ENCODE measurements at regions not wholly inside any gene's neighbourhood (a gene's known extent, or its start where the extent isn't known, plus 50 kb on each side); places are given as distances from the start of the nearest gene placed in this dataset.

DNA sequence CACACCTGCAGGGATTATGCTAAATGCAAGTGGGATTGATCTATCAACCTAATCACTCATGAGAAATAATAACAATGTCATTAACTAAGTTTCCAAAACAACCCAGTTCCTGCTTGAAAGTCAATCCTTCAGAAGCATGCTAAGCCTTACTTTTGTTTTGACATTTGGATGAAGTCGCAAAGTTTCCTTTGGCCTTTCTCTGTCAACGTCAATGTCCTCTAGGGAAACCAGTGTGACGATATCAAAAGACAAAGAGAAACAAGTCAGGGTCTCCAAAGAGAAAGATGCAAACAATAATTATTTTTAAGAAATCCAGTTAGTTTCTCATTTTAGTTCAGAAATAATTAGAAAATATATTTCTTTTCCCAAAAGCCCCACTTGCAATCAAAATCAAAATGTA is 86.7 kb upstream of the SRD5A3 start:
- H3K36me3 ChIP-seq (ENCODE audit: insufficient read depth, low read length), result no peaks in the 10 kb centered on the region
- H2AFZ ChIP-seq (ENCODE audit: low read depth, low read length), result no peak overlapping the region
- no peaks in the 10 kb centered on the region for H3K4me1 ChIP-seq (ENCODE audit: insufficient read depth, low read length)
- H3K9me3 ChIP-seq (ENCODE audit: insufficient read depth, low read length, severe bottlenecking), result no peaks in the 10 kb centered on the region
- no peaks in the 10 kb centered on the region for H3K27me3 ChIP-seq (ENCODE audit: insufficient read depth, low read length, poor library complexity)
- no peak overlapping the region for H3K4me2 ChIP-seq (ENCODE audit: insufficient read depth, low read length)
- H4K20me1 ChIP-seq (ENCODE audit: insufficient read depth, low read length), result no peaks in the 10 kb centered on the region
- no peak overlapping the region for H3K9ac ChIP-seq (ENCODE audit: low read depth, low read length)
- H3K27ac ChIP-seq (ENCODE audit: low read length), result no peak overlapping the region
- DNase-seq (no peak), ATAC-seq (ENCODE audit: insufficient read depth, low read depth) (no peak)
- no peaks in the 10 kb centered on the region for H3K79me2 ChIP-seq (ENCODE audit: insufficient read depth, low read length)
- H3K4me3 ChIP-seq (ENCODE audit: low read depth in 1 of 2, low read length in 2 of 2), result no peak overlapping the region
- TF ChIP-seq, protein P1, sequence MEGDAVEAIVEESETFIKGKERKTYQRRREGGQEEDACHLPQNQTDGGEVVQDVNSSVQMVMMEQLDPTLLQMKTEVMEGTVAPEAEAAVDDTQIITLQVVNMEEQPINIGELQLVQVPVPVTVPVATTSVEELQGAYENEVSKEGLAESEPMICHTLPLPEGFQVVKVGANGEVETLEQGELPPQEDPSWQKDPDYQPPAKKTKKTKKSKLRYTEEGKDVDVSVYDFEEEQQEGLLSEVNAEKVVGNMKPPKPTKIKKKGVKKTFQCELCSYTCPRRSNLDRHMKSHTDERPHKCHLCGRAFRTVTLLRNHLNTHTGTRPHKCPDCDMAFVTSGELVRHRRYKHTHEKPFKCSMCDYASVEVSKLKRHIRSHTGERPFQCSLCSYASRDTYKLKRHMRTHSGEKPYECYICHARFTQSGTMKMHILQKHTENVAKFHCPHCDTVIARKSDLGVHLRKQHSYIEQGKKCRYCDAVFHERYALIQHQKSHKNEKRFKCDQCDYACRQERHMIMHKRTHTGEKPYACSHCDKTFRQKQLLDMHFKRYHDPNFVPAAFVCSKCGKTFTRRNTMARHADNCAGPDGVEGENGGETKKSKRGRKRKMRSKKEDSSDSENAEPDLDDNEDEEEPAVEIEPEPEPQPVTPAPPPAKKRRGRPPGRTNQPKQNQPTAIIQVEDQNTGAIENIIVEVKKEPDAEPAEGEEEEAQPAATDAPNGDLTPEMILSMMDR (IDR thresholded peaks at IDR 0.05; ENCODE audit: borderline replicate concordance, extremely low read depth, low read length, poor library complexity, severe bottlenecking), result no peak
- no peak for TF ChIP-seq EZH2 (IDR thresholded peaks at IDR 0.05; ENCODE audit: borderline replicate concordance, low read depth, low read length, severe bottlenecking)

DNA sequence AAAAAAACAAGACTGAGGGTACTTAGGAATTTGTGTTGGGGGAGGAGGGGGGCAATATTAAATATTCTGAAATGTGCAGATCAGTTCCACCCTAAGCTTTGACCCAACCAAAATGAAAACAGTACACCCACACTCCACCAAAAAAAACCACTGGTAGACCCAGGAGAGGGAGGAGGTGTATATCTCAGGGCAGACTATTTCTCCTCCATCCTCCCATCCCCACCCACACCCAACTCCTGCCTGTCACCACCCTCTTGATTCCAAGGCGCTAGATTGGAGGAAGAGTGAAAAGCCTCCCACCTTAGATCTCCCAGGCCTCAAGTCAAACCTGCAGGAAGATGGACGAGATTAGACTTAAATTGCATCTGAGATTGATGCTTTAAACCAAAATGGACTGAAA is 76.6 kb upstream of the SRD5A3 start:
- Histone ChIP-seq H3K9me3 (ENCODE audit: insufficient read depth, low read length, severe bottlenecking) (no peaks in the 10 kb centered on the region), H3K27ac (ENCODE audit: low read length) (no peak overlapping the region), H4K20me1 (ENCODE audit: insufficient read depth, low read length) (no peaks in the 10 kb centered on the region), H3K36me3 (ENCODE audit: insufficient read depth, low read length) (no peaks in the 10 kb centered on the region), H3K27me3 (ENCODE audit: insufficient read depth, low read length, poor library complexity) (no peaks in the 10 kb centered on the region), H2AFZ (ENCODE audit: low read depth, low read length) (no peak overlapping the region), H3K4me3 (ENCODE audit: low read depth in 1 of 2, low read length in 2 of 2) (no peak overlapping the region), H3K79me2 (ENCODE audit: insufficient read depth, low read length) (no peaks in the 10 kb centered on the region), H3K9ac (ENCODE audit: low read depth, low read length) (no peak overlapping the region), H3K4me1 (ENCODE audit: insufficient read depth, low read length) (no peaks in the 10 kb centered on the region), H3K4me2 (ENCODE audit: insufficient read depth, low read length) (no peak overlapping the region)
- ATAC-seq (ENCODE audit: insufficient read depth, low read depth) (no peak), DNase-seq (no peak)
- TF ChIP-seq, protein P1 (IDR thresholded peaks at IDR 0.05; ENCODE audit: borderline replicate concordance, extremely low read depth, low read length, poor library complexity, severe bottlenecking), result no peak
- TF ChIP-seq EZH2 (IDR thresholded peaks at IDR 0.05; ENCODE audit: borderline replicate concordance, low read depth, low read length, severe bottlenecking), result no peak

DNA sequence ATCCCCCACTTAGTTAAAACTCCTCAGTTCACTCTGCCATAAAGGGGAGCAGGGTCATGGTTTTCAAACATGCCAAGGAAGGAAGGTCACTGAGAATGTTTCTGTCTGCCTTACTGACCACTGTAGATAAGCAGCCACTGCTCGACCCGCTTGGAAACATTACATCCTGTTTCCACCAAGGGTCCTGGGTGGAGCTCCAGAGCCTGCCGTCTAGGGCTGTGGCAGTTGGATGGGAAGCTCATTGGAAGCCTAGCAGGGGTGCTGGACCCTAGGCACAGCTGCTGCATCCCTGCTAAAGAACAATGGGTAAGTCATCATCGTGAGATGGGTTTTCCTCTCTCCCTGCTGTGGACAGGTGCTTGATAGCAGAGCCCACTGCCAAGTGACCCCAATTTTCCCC is 76.0 kb upstream of the SRD5A3 start:
- DNase-seq (no peak), ATAC-seq (ENCODE audit: insufficient read depth, low read depth) (no peak)
- Histone ChIP-seq H3K79me2 (ENCODE audit: insufficient read depth, low read length) (no peaks in the 10 kb centered on the region), H3K4me2 (ENCODE audit: insufficient read depth, low read length) (no peak overlapping the region), H3K9ac (ENCODE audit: low read depth, low read length) (no peak overlapping the region), H2AFZ (ENCODE audit: low read depth, low read length) (no peak overlapping the region), H3K9me3 (ENCODE audit: insufficient read depth, low read length, severe bottlenecking) (no peaks in the 10 kb centered on the region), H3K4me1 (ENCODE audit: insufficient read depth, low read length) (no peaks in the 10 kb centered on the region), H3K36me3 (ENCODE audit: insufficient read depth, low read length) (no peaks in the 10 kb centered on the region), H3K4me3 (ENCODE audit: low read depth in 1 of 2, low read length in 2 of 2) (no peak overlapping the region), H3K27me3 (ENCODE audit: insufficient read depth, low read length, poor library complexity) (no peaks in the 10 kb centered on the region), H3K27ac (ENCODE audit: low read length) (no peak overlapping the region), H4K20me1 (ENCODE audit: insufficient read depth, low read length) (no peaks in the 10 kb centered on the region)
- TF ChIP-seq, protein P1 (IDR thresholded peaks at IDR 0.05; ENCODE audit: borderline replicate concordance, extremely low read depth, low read length, poor library complexity, severe bottlenecking), result no peak
- TF ChIP-seq EZH2 (IDR thresholded peaks at IDR 0.05; ENCODE audit: borderline replicate concordance, low read depth, low read length, severe bottlenecking), result no peak

DNA sequence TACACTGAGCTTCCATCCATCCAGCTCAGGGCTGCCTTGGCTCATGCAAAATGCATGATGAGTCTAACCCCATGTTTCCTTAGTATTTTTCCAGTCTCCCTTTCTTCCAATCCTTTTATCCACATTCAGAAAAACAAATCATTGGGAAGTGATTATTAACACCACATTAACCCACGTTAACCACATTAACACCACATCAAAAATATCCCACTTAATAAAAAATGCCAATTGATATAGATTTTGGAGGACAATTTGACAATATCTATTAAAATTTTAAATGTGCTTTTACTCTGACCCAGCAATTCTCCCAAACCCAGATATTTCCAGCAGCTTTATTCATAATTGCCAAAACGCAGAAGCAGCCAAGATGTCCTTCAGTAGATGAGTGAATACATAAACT is 75.6 kb upstream of the SRD5A3 start:
- Histone ChIP-seq H3K4me3 (ENCODE audit: low read depth in 1 of 2, low read length in 2 of 2) (no peak overlapping the region), H3K27me3 (ENCODE audit: insufficient read depth, low read length, poor library complexity) (no peaks in the 10 kb centered on the region), H2AFZ (ENCODE audit: low read depth, low read length) (no peak overlapping the region), H3K27ac (ENCODE audit: low read length) (no peak overlapping the region), H3K9ac (ENCODE audit: low read depth, low read length) (no peak overlapping the region), H4K20me1 (ENCODE audit: insufficient read depth, low read length) (no peaks in the 10 kb centered on the region), H3K4me1 (ENCODE audit: insufficient read depth, low read length) (no peaks in the 10 kb centered on the region), H3K4me2 (ENCODE audit: insufficient read depth, low read length) (no peak overlapping the region), H3K36me3 (ENCODE audit: insufficient read depth, low read length) (no peaks in the 10 kb centered on the region), H3K79me2 (ENCODE audit: insufficient read depth, low read length) (no peaks in the 10 kb centered on the region), H3K9me3 (ENCODE audit: insufficient read depth, low read length, severe bottlenecking) (no peaks in the 10 kb centered on the region)
- no peak for TF ChIP-seq EZH2 (IDR thresholded peaks at IDR 0.05; ENCODE audit: borderline replicate concordance, low read depth, low read length, severe bottlenecking)
- TF ChIP-seq, protein P1 (IDR thresholded peaks at IDR 0.05; ENCODE audit: borderline replicate concordance, extremely low read depth, low read length, poor library complexity, severe bottlenecking), result no peak
- ATAC-seq (ENCODE audit: insufficient read depth, low read depth) (no peak), DNase-seq (no peak)
